Activated T-cell treated with anti-CD3 and anti-CD28 coated beads, Interleukin-2, amount 50 U/mL, for 24 hours (primary cell): ENCODE measurements at regions not wholly inside any gene's neighbourhood (a gene's known extent, or its start where the extent isn't known, plus 50 kb on each side); places are given as distances from the start of the nearest gene placed in this dataset.
"Not testable (repeated sequence)": the region's sequence is repeated elsewhere in the genome, so short reads cannot be mapped to it uniquely, and the experiment has no call there.

Source experiments
- DNase-seq: peaks from one replicate; pipeline ENCODE4 v3.0.0-alpha.2; 2020
- H3K27ac Mint-ChIP-seq: 2 replicates; pipeline ENCODE4 v1.8.0; 2020; ENCODE audit warnings: mild to moderate bottlenecking, mixed read lengths
- H3K27me3 Mint-ChIP-seq: 2 replicates; pipeline ENCODE4 v1.8.0; 2020; ENCODE audit warnings: mixed read lengths
- H3K36me3 Mint-ChIP-seq: 2 replicates; pipeline ENCODE4 v1.8.0; 2020; ENCODE audit warnings: low read depth, mixed read lengths
- H3K4me1 Mint-ChIP-seq: 2 replicates; pipeline ENCODE4 v1.8.0; 2020; ENCODE audit warnings: low read depth, mixed read lengths
- H3K4me3 Mint-ChIP-seq: 2 replicates; pipeline ENCODE4 v1.8.0; 2020; ENCODE audit warnings: mild to moderate bottlenecking, moderate library complexity, mixed read lengths
- H3K9me3 Mint-ChIP-seq: 2 replicates; pipeline ENCODE4 v1.8.0; 2020; ENCODE audit warnings: mixed read lengths

- not testable (repeated sequence) for H3K4me1 Mint-ChIP-seq, DNase-seq, H3K27me3 Mint-ChIP-seq, H3K27ac Mint-ChIP-seq, H3K4me3 Mint-ChIP-seq, H3K36me3 Mint-ChIP-seq, H3K9me3 Mint-ChIP-seq
Measured at GRCh38 chr20:51943326-51943725, 141.0 kb upstream of the SALL4 start.

GRCh38 chr20:51941503-51941902 is 139.2 kb upstream of the SALL4 start:
- H3K4me1 Mint-ChIP-seq, result no peaks in the 10 kb centered on the region
- H3K27ac Mint-ChIP-seq, result no peak overlapping the region
- no peak for DNase-seq
- no peak overlapping the region for H3K4me3 Mint-ChIP-seq
- no peaks in the 10 kb centered on the region for H3K27me3 Mint-ChIP-seq
- H3K9me3 Mint-ChIP-seq, result no peaks in the 10 kb centered on the region
- no peaks in the 10 kb centered on the region for H3K36me3 Mint-ChIP-seq

DNA sequence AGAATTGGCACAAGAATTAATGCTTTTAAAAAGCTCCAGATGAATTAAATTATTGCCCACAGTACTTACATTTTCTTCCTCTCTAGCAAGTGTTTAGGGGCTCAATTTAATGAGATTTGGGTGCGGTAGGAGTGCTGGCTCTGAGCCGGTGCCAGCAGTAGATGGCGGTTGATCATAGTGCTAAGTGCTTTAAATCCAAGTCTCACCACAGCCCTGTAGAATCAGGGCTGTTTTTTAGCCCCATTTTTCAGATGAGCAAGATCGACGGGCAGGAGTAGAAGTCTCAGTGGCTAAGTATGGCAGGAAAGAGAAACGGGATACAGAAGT is 136.9 kb upstream of the SALL4 start:
- DNase-seq, result no peak
- Mint-ChIP-seq H3K4me1 (no peaks in the 10 kb centered on the region), H3K9me3 (no peaks in the 10 kb centered on the region), H3K36me3 (no peaks in the 10 kb centered on the region), H3K4me3 (no peak overlapping the region), H3K27me3 (no peaks in the 10 kb centered on the region), H3K27ac (no peak overlapping the region)

DNA sequence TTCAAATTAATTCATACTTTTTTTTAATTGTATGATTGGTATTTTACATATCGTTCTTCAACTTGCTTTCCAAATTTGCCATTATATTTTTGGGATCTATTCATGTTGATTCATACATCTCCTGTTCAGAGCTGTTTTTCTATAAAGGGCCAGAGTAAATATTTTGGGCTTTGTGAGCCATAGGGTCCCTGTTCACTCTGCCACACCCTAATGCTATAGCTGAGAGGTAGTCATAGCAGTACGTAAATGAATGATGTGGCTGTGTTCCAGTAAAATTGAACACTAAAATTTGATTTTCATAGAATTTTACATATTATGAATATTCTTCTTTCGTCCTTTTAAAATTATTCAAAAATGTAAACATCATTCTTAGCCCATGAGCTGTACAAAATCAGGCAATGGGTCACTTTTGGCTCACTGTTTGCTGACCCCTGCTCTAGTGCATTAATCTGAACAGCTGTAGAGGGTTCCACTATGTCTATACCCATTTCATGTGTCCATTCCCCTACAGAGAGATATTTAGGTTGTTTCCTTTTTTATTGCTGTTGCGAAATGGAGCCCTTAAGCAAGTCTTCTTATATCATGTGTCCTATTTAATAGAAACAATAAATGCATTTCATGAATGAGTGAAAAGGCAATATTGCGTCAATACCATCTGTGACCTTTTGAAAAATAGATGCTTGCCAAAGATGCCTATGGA is 136.4 kb upstream of the SALL4 start:
- Mint-ChIP-seq H3K4me1 (no peaks in the 10 kb centered on the region), H3K4me3 (no peak overlapping the region), H3K36me3 (no peaks in the 10 kb centered on the region), H3K27ac (no peak overlapping the region), H3K27me3 (no peaks in the 10 kb centered on the region), H3K9me3 (no peaks in the 10 kb centered on the region)
- DNase-seq, result no peak

- no peaks in the 10 kb centered on the region for H3K36me3 Mint-ChIP-seq
- H3K4me1 Mint-ChIP-seq, result no peaks in the 10 kb centered on the region
- H3K4me3 Mint-ChIP-seq, result no peak overlapping the region
- no peak overlapping the region for H3K27ac Mint-ChIP-seq
- H3K27me3 Mint-ChIP-seq, result no peaks in the 10 kb centered on the region
- H3K9me3 Mint-ChIP-seq, result no peaks in the 10 kb centered on the region
- DNase-seq, result no peak
Measured at GRCh38 chr20:51937779-51938178, 135.5 kb upstream of the SALL4 start.

DNA sequence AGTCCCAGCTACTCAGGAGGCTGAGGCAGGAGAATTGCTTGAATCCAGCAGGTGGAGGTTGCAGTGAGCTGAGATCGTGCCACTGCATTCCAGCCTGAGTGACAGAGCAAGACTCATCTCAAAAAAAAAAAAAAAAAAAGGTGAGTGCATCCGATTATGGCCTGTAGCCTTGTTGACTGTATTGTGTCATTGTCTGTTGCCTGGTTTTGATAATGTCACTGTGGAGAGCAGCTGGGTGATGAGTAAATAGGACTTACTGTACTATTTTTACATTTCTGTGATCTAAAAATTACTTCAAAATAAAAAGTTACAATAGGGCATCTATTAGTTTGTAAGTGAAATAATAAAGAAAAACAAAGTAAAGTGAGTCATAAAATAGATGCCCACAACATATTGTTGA is 134.1 kb upstream of the SALL4 start:
- no peaks in the 10 kb centered on the region for H3K9me3 Mint-ChIP-seq
- no peak for DNase-seq
- no peak overlapping the region for H3K4me3 Mint-ChIP-seq
- no peaks in the 10 kb centered on the region for H3K36me3 Mint-ChIP-seq
- no peak overlapping the region for H3K27ac Mint-ChIP-seq
- H3K27me3 Mint-ChIP-seq, result no peaks in the 10 kb centered on the region
- H3K4me1 Mint-ChIP-seq, result no peaks in the 10 kb centered on the region

DNA sequence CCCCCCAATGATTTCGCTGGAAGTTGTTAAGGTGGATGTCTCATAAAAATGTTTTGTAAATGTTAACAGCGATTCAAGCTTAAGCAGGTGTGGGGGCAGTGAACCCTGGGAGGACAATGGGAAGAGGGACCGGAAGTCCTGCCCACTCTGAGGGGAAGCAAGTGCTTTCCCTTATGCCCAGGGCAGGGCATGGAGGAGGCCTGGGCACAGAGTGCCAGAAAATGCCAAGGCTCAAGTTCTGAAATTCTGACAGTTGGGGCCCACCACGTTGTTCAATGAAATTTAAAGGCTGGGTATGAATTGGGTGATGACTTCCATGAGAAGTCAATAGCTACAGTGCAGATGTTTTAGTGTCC is 132.7 kb upstream of the SALL4 start:
- Mint-ChIP-seq H3K4me1 (no peaks in the 10 kb centered on the region), H3K36me3 (no peaks in the 10 kb centered on the region), H3K4me3 (no peak overlapping the region), H3K27me3 (no peaks in the 10 kb centered on the region), H3K27ac (no peak overlapping the region), H3K9me3 (no peaks in the 10 kb centered on the region)
- no peak for DNase-seq

DNA sequence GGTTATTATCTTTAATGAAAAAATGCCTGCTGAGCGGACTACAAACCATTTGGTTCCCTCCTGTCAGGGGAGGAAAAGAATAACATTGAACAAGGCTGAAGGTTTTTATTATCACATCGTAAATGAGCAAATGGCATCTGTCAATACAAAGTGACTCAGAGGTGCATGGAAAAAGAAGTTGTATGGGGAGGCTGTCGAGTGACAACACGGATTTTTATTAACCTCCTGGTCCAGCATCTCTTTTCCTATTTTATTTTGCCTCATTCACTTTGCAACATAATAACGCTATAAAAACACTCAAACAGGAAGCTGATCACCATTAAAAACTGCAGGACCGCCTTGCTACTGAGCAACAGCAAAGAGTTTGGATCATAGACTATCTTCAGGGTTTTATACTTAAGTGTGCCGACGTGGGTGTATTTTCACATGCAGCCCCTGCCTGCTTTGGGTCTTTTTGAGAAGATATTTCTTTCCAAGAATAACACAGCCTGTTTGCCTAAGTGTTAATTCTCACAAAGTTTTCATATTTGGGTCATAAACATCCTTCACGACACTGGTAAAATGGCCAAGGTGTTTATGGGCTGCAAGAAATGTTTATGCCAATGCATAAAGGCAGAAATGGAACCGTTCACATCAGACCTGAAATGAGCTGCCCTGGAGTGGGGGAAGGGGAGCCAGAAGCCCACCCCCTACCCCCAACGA is 132.1 kb upstream of the SALL4 start:
- no peak overlapping the region for H3K27ac Mint-ChIP-seq
- H3K4me1 Mint-ChIP-seq, result no peaks in the 10 kb centered on the region
- no peak for DNase-seq
- H3K4me3 Mint-ChIP-seq, result no peak overlapping the region
- no peaks in the 10 kb centered on the region for H3K27me3 Mint-ChIP-seq
- H3K36me3 Mint-ChIP-seq, result no peaks in the 10 kb centered on the region
- H3K9me3 Mint-ChIP-seq, result no peaks in the 10 kb centered on the region

DNA sequence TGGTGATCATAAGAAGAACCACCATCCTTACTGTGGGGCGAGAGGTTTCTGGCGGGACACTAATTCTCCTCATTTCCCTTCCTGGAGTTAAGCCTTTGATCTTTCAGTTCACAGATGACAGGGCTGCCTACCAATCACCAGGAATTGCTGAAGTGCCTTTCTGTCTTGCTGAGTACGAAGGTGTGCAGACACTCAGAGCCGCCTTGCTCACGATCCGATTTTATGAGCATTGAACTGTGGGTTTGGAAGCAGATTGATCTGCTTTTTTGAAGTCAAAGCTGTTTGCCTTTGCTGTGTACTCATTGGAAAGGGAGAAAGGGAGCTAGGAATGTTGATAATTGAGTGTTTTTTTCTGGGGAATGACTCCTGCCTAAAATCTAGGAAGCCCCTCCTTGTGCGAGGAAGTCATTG is 129.1 kb upstream of the SALL4 start:
- H3K9me3 Mint-ChIP-seq, result no peaks in the 10 kb centered on the region
- H3K4me3 Mint-ChIP-seq, result no peak overlapping the region
- no peaks in the 10 kb centered on the region for H3K4me1 Mint-ChIP-seq
- no peaks in the 10 kb centered on the region for H3K36me3 Mint-ChIP-seq
- H3K27me3 Mint-ChIP-seq, result no peaks in the 10 kb centered on the region
- DNase-seq, result no peak
- H3K27ac Mint-ChIP-seq, result no peak overlapping the region

DNA sequence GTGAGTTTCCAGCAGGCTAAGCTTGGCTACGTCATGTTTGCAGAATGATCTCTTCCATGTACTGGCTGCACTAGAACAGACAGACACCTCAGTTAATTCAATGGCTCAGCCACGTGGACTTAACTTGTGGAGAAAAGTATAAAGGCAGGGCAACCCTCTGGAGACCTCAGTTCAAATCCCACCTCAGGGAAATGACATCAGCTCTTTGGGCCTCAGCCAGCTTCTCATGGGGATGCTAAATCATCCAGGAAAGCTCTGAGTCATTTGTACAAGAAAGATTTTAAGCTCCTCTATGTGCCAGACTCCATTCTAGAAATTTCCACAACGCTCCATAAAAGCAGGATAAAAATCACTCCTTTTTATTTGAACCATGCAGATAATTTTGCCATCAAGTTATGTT is 128.5 kb upstream of the SALL4 start:
- no peaks in the 10 kb centered on the region for H3K27me3 Mint-ChIP-seq
- H3K4me3 Mint-ChIP-seq, result no peak overlapping the region
- DNase-seq, result no peak
- H3K36me3 Mint-ChIP-seq, result no peaks in the 10 kb centered on the region
- no peaks in the 10 kb centered on the region for H3K4me1 Mint-ChIP-seq
- no peak overlapping the region for H3K27ac Mint-ChIP-seq
- no peaks in the 10 kb centered on the region for H3K9me3 Mint-ChIP-seq

DNA sequence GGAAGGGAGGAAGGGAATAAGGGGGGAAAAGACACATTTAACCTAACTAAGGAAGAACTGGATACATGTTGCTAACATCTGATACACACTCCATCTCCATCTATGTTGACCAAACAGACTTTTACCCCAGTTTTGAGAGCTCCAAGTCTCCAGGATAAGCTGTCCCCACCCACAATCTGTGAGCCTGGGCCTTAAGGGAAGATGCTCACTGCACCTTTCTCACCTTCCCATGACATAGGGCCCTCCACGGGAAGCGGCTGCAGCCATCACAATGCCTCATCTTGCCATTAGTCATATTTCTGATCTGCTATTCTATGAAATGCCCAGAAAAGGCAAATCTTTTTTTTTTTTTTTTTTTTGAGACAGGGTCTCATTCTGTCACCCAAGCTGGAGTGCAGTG is 126.6 kb upstream of the SALL4 start:
- Mint-ChIP-seq H3K27me3 (no peaks in the 10 kb centered on the region), H3K4me3 (no peak overlapping the region), H3K27ac (no peak overlapping the region), H3K36me3 (no peaks in the 10 kb centered on the region), H3K9me3 (no peaks in the 10 kb centered on the region), H3K4me1 (no peaks in the 10 kb centered on the region)
- DNase-seq, result no peak

DNA sequence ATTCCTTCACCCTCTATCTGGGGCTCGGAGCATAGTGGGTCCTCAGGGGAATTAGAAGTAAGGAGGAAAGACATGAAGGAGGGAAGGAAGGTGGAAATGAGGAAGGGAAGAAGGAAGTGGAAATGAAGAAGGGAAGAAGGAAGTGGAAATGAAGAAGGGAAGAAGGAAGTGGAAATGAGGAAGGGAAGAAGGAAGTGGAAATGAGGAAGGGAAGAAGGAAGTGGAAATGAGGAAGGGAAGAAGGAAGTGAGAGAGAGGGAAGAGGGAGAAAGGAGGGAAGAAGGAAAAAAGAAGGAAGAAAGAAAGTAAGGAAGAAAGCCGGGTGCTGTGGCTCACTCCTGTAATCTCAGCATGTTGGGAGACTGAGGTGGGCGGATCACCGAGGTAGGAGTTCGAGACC is 125.6 kb upstream of the SALL4 start:
- H3K4me1 Mint-ChIP-seq, H3K9me3 Mint-ChIP-seq, H3K27ac Mint-ChIP-seq, H3K36me3 Mint-ChIP-seq, DNase-seq, H3K27me3 Mint-ChIP-seq, H3K4me3 Mint-ChIP-seq: not testable (repeated sequence)

DNA sequence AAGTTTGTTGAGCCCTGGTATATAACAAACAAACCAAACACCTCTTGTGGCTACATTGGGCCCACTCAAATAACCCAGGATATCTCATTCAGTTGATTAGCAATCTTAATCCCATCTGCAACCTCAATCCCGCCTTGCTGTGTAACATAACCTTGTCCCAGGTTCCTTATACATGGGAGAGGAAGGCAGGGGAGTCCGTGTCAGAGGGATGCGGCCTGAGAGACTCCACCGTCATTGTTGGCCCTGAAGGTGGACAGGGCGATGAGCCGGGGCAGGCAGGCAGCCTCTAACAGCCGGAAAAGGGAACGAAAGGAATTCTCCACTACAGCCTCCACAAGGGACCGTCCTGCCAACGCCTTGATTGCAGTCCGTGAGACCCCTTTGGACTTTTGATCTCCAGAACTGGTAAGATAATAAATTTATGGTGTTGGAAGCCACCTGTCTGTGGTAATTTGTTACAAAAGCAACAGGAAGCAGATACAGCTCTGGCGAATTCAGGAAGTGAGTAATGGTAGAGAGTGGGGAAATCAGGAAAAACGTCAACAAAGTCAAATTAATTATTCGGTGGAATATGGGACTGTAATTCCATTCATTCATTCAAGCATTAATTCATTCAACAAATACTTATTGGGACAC is 124.5 kb upstream of the SALL4 start:
- no peak overlapping the region for H3K27ac Mint-ChIP-seq
- H3K36me3 Mint-ChIP-seq, result no peaks in the 10 kb centered on the region
- H3K4me1 Mint-ChIP-seq, result no peaks in the 10 kb centered on the region
- H3K27me3 Mint-ChIP-seq, result no peaks in the 10 kb centered on the region
- DNase-seq, result no peak
- H3K4me3 Mint-ChIP-seq, result no peak overlapping the region
- H3K9me3 Mint-ChIP-seq, result no peaks in the 10 kb centered on the region

- no peaks in the 10 kb centered on the region for H3K27me3 Mint-ChIP-seq
- H3K4me3 Mint-ChIP-seq, result no peak overlapping the region
- H3K36me3 Mint-ChIP-seq, result no peaks in the 10 kb centered on the region
- no peak for DNase-seq
- H3K27ac Mint-ChIP-seq, result no peak overlapping the region
- no peaks in the 10 kb centered on the region for H3K4me1 Mint-ChIP-seq
- H3K9me3 Mint-ChIP-seq, result no peaks in the 10 kb centered on the region
Measured at GRCh38 chr20:51924509-51924908, 122.2 kb upstream of the SALL4 start.

DNA sequence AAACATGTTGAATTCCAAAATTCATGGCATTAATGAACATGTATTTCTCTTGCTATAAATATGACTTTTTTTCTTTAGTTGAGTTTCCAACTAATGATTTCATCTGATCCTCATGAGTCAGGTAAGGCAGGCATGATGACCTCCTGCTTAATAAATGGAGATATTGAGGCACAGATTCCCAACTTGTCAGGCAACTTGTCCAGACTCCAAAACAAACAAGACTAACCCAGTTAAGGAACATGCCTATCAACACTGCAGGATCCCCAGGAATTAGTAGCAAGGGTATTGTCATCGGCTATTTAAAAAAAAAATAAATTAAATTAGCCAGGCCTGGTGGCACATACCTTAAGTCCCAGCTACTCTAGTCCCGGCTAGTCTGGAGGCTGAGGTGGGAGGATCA is 121.3 kb upstream of the SALL4 start:
- H3K36me3 Mint-ChIP-seq, result no peaks in the 10 kb centered on the region
- H3K27me3 Mint-ChIP-seq, result no peaks in the 10 kb centered on the region
- H3K4me1 Mint-ChIP-seq, result no peaks in the 10 kb centered on the region
- H3K27ac Mint-ChIP-seq, result no peak overlapping the region
- no peaks in the 10 kb centered on the region for H3K9me3 Mint-ChIP-seq
- no peak overlapping the region for H3K4me3 Mint-ChIP-seq
- no peak for DNase-seq
